Uterus (tissue), 2 donors: ENCODE measurements at regions not wholly inside any gene's neighbourhood (a gene's known extent, or its start where the extent isn't known, plus 50 kb on each side); places are given as distances from the start of the nearest gene placed in this dataset.

ENCODE experiments used
- CTCF ChIP-seq, 4 experiments: fragments of 200-600 bp in 2 of 4; fragments of 450-650 bp in 2 of 4; sonication (generic) in 2 of 4; IDR thresholded peaks; one replicate each; pipeline ENCODE4 v1.5.1; 2016 to 2019; ENCODE audit warnings: antibody characterized with exemption in 4 of 4, mild to moderate bottlenecking in 2 of 4, moderate library complexity in 1 of 4
- POLR2A ChIP-seq, 2 donors: fragments of 450-650 bp; IDR thresholded peaks; one replicate each; pipeline ENCODE4 v1.6.1; 2016; ENCODE audit warnings: antibody characterized with exemption in 2 of 2, mild to moderate bottlenecking in 1 of 2, moderate library complexity in 1 of 2

GRCh38 chr12:63023926-63024325 is 89.0 kb upstream of the PPM1H start:
- TF ChIP-seq CTCF (IDR thresholded peaks at IDR 0.05) (no peak), POLR2A (IDR thresholded peaks at IDR 0.05) (no peak)
